ENCODE measurements at regions not wholly inside any gene's neighbourhood (a gene's known extent, or its start where the extent isn't known, plus 50 kb on each side); places are given as distances from the start of the nearest gene placed in this dataset.

GRCh38 chr6:150767571-150768018, 97.9 kb upstream of the MTHFD1L start:
- peaks cover 9% of the 10 kb centered on the region for H3K36me3 Mint-ChIP-seq (ENCODE audit: low read depth)
- no peak for DNase-seq (ENCODE audit: low read depth, low spot score)
- peaks cover under 1% of the 10 kb centered on the region for H3K9me3 Mint-ChIP-seq
- H3K4me3 Mint-ChIP-seq, result peak overlapping the region; percentile 35
- H3K27ac Mint-ChIP-seq (ENCODE audit: unreplicated experiment), result peak overlapping the region; percentile 96
- peaks cover 40% of the 10 kb centered on the region for H3K4me1 Mint-ChIP-seq
- no peaks in the 10 kb centered on the region for H3K27me3 Mint-ChIP-seq (ENCODE audit: low read depth)
- TF ChIP-seq CTCF (conservative IDR thresholded peaks at IDR 0.05), result no peak

GRCh38 chr6:150770637-150771036, 94.9 kb upstream of the MTHFD1L start:
- Mint-ChIP-seq H3K4me1 (peaks cover 39% of the 10 kb centered on the region), H3K4me3 (no peak overlapping the region), H3K36me3 (ENCODE audit: low read depth) (peaks cover 30% of the 10 kb centered on the region), H3K27me3 (ENCODE audit: low read depth) (no peaks in the 10 kb centered on the region), H3K9me3 (peaks cover 14% of the 10 kb centered on the region), H3K27ac (ENCODE audit: unreplicated experiment) (no peak overlapping the region)
- no peak for TF ChIP-seq CTCF (conservative IDR thresholded peaks at IDR 0.05)
- DNase-seq (ENCODE audit: low read depth, low spot score), result no peak

DNA sequence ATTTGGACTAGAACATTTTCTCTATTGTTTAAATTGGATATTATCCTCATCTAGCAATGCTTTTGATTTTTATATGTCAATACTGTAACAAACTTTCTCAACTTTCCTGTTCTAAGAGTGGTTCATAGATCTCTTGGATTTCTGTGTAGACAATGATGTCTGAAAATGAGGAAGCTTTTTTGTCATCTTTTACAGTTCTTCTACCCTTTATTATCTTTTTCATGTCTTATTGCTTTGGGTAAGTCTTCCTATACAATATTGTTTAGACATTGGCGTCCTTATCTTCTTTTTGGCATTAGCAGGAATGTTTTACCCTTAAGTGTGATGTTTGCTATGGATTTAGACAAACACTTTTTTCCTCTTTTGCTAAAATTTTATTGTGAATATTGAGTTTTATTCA, 91.5 kb upstream of the MTHFD1L start:
- H3K27me3 Mint-ChIP-seq (ENCODE audit: low read depth), result no peaks in the 10 kb centered on the region
- H3K9me3 Mint-ChIP-seq, result peaks cover 17% of the 10 kb centered on the region
- H3K27ac Mint-ChIP-seq (ENCODE audit: unreplicated experiment), result no peak overlapping the region
- DNase-seq (ENCODE audit: low read depth, low spot score), result no peak
- peaks cover 24% of the 10 kb centered on the region for H3K4me1 Mint-ChIP-seq
- TF ChIP-seq CTCF (conservative IDR thresholded peaks at IDR 0.05), result no peak
- H3K4me3 Mint-ChIP-seq, result no peak overlapping the region
- peaks cover 45% of the 10 kb centered on the region for H3K36me3 Mint-ChIP-seq (ENCODE audit: low read depth)

- DNase-seq (ENCODE audit: low read depth, low spot score), result no peak
- Mint-ChIP-seq H3K27ac (ENCODE audit: unreplicated experiment) (peak overlapping the region; percentile 48), H3K4me1 (peaks cover 24% of the 10 kb centered on the region), H3K27me3 (ENCODE audit: low read depth) (no peaks in the 10 kb centered on the region), H3K4me3 (peak overlapping the region; percentile 10), H3K9me3 (peaks cover 17% of the 10 kb centered on the region), H3K36me3 (ENCODE audit: low read depth) (peaks cover 43% of the 10 kb centered on the region)
- TF ChIP-seq CTCF (conservative IDR thresholded peaks at IDR 0.05), result no peak
Observed at GRCh38 chr6:150775415-150776203, 89.9 kb upstream of the MTHFD1L start.

DNA sequence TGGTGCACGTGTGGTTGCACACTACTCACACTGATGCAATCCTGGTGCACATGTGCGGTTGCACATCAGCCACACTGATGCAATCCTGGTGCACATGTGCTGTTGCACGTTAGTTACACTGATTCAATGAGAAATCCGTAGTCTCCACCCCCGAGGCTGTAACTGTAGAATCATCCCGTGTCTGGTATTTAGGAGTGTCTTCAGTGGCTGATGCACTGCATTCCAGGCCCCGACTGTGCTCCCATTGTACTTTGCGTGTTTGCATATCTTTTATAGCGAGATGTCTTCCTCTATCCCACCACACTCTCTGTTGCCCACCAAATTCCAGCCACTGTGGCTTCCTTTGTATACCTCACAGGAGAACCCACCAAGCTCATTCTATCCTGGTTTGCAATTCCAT, 87.8 kb upstream of the MTHFD1L start:
- Mint-ChIP-seq H3K36me3 (ENCODE audit: low read depth) (peaks cover 42% of the 10 kb centered on the region), H3K4me1 (peaks cover 24% of the 10 kb centered on the region), H3K27me3 (ENCODE audit: low read depth) (no peaks in the 10 kb centered on the region), H3K9me3 (peaks cover 15% of the 10 kb centered on the region), H3K4me3 (no peak overlapping the region), H3K27ac (ENCODE audit: unreplicated experiment) (no peak overlapping the region)
- no peak for DNase-seq (ENCODE audit: low read depth, low spot score)
- no peak for TF ChIP-seq CTCF (conservative IDR thresholded peaks at IDR 0.05)

Measured in neural crest cell (in vitro differentiated cells).